ENCODE measurements at regions not wholly inside any gene's neighbourhood (a gene's known extent, or its start where the extent isn't known, plus 50 kb on each side); places are given as distances from the start of the nearest gene placed in this dataset.
"Not testable (repeated sequence)": the region's sequence is repeated elsewhere in the genome, so short reads cannot be mapped to it uniquely, and the experiment has no call there.

GRCh38 chr10:2509081-2509531 lies 558.2 kb upstream of the PFKP start:
- Mint-ChIP-seq H3K36me3 (no peaks in the 10 kb centered on the region), H3K27me3 (no peaks in the 10 kb centered on the region), H3K27ac (no peak overlapping the region), H3K4me1 (ENCODE audit: unreplicated experiment) (no peaks in the 10 kb centered on the region), H3K9me3 (no peaks in the 10 kb centered on the region), H3K4me3 (no peak overlapping the region)
- TF ChIP-seq CTCF (conservative IDR thresholded peaks at IDR 0.05), result no peak
- DNase-seq (ENCODE audit: extremely low spot score, unreplicated experiment), result no peak

GRCh38 chr10:2501366-2501940 lies 565.9 kb upstream of the PFKP start:
- H3K27me3 Mint-ChIP-seq, result peaks cover 12% of the 10 kb centered on the region
- H3K4me1 Mint-ChIP-seq (ENCODE audit: unreplicated experiment); H3K9me3 Mint-ChIP-seq; H3K4me3 Mint-ChIP-seq; H3K36me3 Mint-ChIP-seq; H3K27ac Mint-ChIP-seq; DNase-seq (ENCODE audit: extremely low spot score, unreplicated experiment): not testable (repeated sequence)

- TF ChIP-seq CTCF (conservative IDR thresholded peaks at IDR 0.05), result no peak
- no peak for DNase-seq (ENCODE audit: extremely low spot score, unreplicated experiment)
- Mint-ChIP-seq H3K4me3 (no peak overlapping the region), H3K27ac (no peak overlapping the region), H3K4me1 (ENCODE audit: unreplicated experiment) (peaks cover 9% of the 10 kb centered on the region), H3K27me3 (peaks cover 10% of the 10 kb centered on the region), H3K36me3 (no peaks in the 10 kb centered on the region), H3K9me3 (peaks cover 4% of the 10 kb centered on the region)
These were observed 572.9 kb upstream of the PFKP start for GRCh38 chr10:2494399-2494798.

GRCh38 chr10:2488446-2489005 lies 578.8 kb upstream of the PFKP start:
- H3K4me3 Mint-ChIP-seq, result no peak overlapping the region

GRCh38 chr10:2487921-2488320 lies 579.4 kb upstream of the PFKP start:
- no peak overlapping the region for H3K4me3 Mint-ChIP-seq
- H3K27ac Mint-ChIP-seq, result no peak overlapping the region
- no peak for TF ChIP-seq CTCF (conservative IDR thresholded peaks at IDR 0.05)
- H3K27me3 Mint-ChIP-seq, result peaks cover 3% of the 10 kb centered on the region
- no peaks in the 10 kb centered on the region for H3K36me3 Mint-ChIP-seq
- H3K4me1 Mint-ChIP-seq (ENCODE audit: unreplicated experiment), result peaks cover 2% of the 10 kb centered on the region
- no peak for DNase-seq (ENCODE audit: extremely low spot score, unreplicated experiment)
- no peaks in the 10 kb centered on the region for H3K9me3 Mint-ChIP-seq

More at GRCh38 chr10:2488446-2489005, 578.8 kb upstream of the PFKP start:
- H3K36me3 Mint-ChIP-seq, result no peaks in the 10 kb centered on the region
- H3K27ac Mint-ChIP-seq, result no peak overlapping the region
- no peak for DNase-seq (ENCODE audit: extremely low spot score, unreplicated experiment)
- no peaks in the 10 kb centered on the region for H3K9me3 Mint-ChIP-seq
- no peak for TF ChIP-seq CTCF (conservative IDR thresholded peaks at IDR 0.05)
- peaks cover 5% of the 10 kb centered on the region for H3K4me1 Mint-ChIP-seq (ENCODE audit: unreplicated experiment)
- H3K27me3 Mint-ChIP-seq, result peaks cover 3% of the 10 kb centered on the region

- Mint-ChIP-seq H3K9me3 (peaks cover 5% of the 10 kb centered on the region), H3K4me3 (no peak overlapping the region), H3K27me3 (peaks cover 11% of the 10 kb centered on the region), H3K36me3 (no peaks in the 10 kb centered on the region), H3K27ac (no peak overlapping the region), H3K4me1 (ENCODE audit: unreplicated experiment) (peaks cover 9% of the 10 kb centered on the region)
- no peak for TF ChIP-seq CTCF (conservative IDR thresholded peaks at IDR 0.05)
- no peak for DNase-seq (ENCODE audit: extremely low spot score, unreplicated experiment)
These were observed 588.7 kb upstream of the PFKP start for GRCh38 chr10:2478656-2479055.
